ENCODE measurements at regions not wholly inside any gene's neighbourhood (a gene's known extent, or its start where the extent isn't known, plus 50 kb on each side); places are given as distances from the start of the nearest gene placed in this dataset.

DNA sequence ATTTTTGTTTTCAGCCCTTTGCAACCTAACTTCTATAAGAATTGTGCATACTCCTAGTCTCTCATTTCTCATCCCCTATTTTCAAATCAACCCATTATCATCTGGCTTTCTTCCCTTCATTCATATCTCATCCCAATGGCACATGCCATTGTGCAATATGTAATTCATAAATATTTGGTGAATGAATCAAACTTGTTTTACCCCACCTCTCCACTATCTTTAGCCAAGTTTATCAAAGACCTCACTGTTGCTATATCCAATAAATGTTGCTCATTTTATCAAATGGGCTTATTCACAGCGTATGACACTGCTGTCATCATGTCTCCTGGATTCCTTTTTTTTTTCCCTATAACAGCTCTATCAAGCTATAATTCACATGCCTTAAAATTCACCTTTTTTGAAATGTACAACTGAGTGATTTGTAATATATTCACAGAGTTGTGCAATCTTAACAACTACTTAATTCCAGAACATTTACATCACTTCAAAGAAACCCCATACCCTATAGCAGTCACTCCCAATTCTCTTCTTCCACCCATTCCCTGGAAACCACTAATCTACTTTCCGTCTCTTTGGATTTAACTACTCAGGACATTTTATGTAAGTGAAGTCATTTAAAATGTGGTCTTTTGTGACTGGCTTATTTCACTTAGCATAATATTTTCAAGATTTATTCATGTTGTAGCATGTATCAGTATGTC, 214.4 kb upstream of the PAPPA start:
- Mint-ChIP-seq H3K9me3 (no peaks in the 10 kb centered on the region), H3K4me1 (peaks cover 0 to 6% of the 10 kb centered on the region in 2 experiments; a peak in 2 of 4 replicates), H3K27me3 (ENCODE audit: low read depth) (peaks cover 4% of the 10 kb centered on the region; the same call in 1 of the 2 replicates), H3K27ac (no peak overlapping the region), H3K36me3 (ENCODE audit: insufficient read depth in 1 of 3, low read depth in 3 of 3) (no peaks in the 10 kb centered on the region), H3K4me3 (no peak overlapping the region)
- Histone ChIP-seq H2BK120ac (ENCODE audit: low read depth, low read length, poor library complexity, severe bottlenecking) (no peak overlapping the region), H3K4me2 (ENCODE audit: insufficient read depth, insufficient read length, low read length) (no peak overlapping the region), H2BK12ac (ENCODE audit: insufficient read length, low read depth, low read length) (no peak overlapping the region), H4K8ac (replicated peaks; ENCODE audit: insufficient read length, low read depth, low read length) (no peak overlapping the region), H3K79me2 (ENCODE audit: insufficient read depth, low read length) (no peaks in the 10 kb centered on the region), H2AFZ (ENCODE audit: low read length) (no peak overlapping the region), H3T11ph (ENCODE audit: low read length) (no peak overlapping the region), H2BK20ac (ENCODE audit: low read depth, low read length, poor library complexity, severe bottlenecking) (no peak overlapping the region), H2AK5ac (ENCODE audit: insufficient read length, low read length) (no peak overlapping the region), H4K20me1 (ENCODE audit: control insufficient read depth, insufficient read depth, insufficient read length) (no peaks in the 10 kb centered on the region), H4K5ac (ENCODE audit: insufficient read length, low read depth, low read length) (no peak overlapping the region), H3K9ac (ENCODE audit: extremely low read depth, insufficient read length, low read length) (no peak overlapping the region), H3K27me3 (ENCODE audit: insufficient read depth, low read length) (no peaks in the 10 kb centered on the region), H3K23ac (ENCODE audit: insufficient read length, low read depth, low read length) (no peak overlapping the region), H3K4me1 (ENCODE audit: insufficient read depth, low read length) (no peaks in the 10 kb centered on the region), H3K4ac (ENCODE audit: low read depth, low read length) (no peak overlapping the region), H3K79me1 (ENCODE audit: insufficient read depth, low read depth, low read length, poor library complexity, severe bottlenecking) (no peaks in the 10 kb centered on the region), H3K9me3 (ENCODE audit: control insufficient read depth, low read depth, low read length) (no peaks in the 10 kb centered on the region), H3K23me2 (ENCODE audit: insufficient read length, low read depth, low read length, poor library complexity, severe bottlenecking) (no peaks in the 10 kb centered on the region), H3K56ac (ENCODE audit: insufficient read length, low read depth, low read length) (no peak overlapping the region), H2BK15ac (ENCODE audit: low read depth, low read length) (no peak overlapping the region), H3K14ac (ENCODE audit: insufficient read depth, low read length) (no peak overlapping the region), H4K91ac (ENCODE audit: insufficient read length, low read depth, low read length) (no peak overlapping the region), H3K27ac (ENCODE audit: insufficient read length, low read depth, low read length) (no peak overlapping the region), H2BK5ac (ENCODE audit: insufficient read length, low read length) (no peak overlapping the region), H3K18ac (ENCODE audit: insufficient read length, low read depth, low read length) (no peak overlapping the region)
- TF ChIP-seq, protein P1, sequence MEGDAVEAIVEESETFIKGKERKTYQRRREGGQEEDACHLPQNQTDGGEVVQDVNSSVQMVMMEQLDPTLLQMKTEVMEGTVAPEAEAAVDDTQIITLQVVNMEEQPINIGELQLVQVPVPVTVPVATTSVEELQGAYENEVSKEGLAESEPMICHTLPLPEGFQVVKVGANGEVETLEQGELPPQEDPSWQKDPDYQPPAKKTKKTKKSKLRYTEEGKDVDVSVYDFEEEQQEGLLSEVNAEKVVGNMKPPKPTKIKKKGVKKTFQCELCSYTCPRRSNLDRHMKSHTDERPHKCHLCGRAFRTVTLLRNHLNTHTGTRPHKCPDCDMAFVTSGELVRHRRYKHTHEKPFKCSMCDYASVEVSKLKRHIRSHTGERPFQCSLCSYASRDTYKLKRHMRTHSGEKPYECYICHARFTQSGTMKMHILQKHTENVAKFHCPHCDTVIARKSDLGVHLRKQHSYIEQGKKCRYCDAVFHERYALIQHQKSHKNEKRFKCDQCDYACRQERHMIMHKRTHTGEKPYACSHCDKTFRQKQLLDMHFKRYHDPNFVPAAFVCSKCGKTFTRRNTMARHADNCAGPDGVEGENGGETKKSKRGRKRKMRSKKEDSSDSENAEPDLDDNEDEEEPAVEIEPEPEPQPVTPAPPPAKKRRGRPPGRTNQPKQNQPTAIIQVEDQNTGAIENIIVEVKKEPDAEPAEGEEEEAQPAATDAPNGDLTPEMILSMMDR (conservative IDR thresholded peaks at IDR 0.05), result no peak
- WGBS (ENCODE audit: extremely low coverage, insufficient read length, low lambda C conversion rate), result no CpG with 5 or more reads among the region's 2 CpGs
- no peak for DNase-seq
